ENCODE measurements at regions not wholly inside any gene's neighbourhood (a gene's known extent, or its start where the extent isn't known, plus 50 kb on each side); places are given as distances from the start of the nearest gene placed in this dataset.

DNA sequence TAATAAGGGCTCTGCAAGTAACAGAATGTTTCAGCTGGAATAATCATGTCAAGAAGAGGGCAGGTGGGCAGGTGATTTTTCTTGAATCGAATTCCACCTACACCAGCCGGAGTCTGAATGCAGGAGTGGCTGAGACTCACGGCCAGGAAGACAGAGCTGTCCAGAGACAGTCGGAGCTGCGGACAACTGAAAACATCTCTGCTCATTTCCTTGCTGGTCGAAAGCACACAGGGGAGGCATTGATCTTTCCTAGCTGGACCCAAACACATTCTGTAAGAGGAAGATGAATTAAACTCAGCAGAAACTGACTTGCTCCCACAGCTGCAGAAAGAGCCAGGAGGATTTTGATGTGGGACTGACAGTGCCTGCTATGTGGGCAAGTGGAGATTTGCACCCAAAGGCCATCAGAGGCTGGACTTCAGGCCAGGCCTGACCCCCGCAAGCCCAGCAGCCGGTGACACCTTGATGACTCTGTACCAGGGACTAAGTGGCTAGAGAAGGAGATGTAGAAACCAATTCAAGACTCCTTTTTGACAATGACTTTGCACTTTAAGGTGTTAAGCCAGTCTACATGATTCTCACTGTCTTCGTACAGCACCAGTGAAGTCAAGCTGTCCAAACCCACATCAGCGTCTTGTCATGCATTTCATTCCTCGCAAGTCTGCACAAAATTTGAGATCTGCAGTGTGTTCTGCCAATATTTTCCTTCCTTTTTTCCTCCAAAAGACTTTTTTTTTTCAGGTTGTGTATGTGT lies 169.4 kb downstream of the TEX36 start:
- no peak for DNase-seq

DNA sequence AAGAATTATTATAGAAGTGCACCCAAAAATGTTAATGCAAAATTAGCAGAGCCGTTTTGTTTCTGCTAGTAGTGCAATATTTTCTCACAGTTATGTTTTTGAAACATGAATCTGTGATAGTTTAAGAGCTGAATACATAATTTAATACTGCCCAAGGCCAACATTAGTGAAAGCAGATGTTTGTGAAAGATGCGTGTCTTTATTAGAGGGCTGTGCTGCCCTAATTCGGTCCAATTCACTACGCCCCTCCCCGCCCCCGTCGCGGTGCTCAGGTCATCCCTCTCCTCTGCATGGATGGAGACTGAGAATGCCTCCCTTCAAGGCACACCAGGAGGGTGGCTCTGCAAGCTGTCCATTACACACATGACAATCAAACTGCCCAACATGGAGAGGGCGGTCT lies 172.0 kb downstream of the TEX36 start:
- no peak for DNase-seq

DNA sequence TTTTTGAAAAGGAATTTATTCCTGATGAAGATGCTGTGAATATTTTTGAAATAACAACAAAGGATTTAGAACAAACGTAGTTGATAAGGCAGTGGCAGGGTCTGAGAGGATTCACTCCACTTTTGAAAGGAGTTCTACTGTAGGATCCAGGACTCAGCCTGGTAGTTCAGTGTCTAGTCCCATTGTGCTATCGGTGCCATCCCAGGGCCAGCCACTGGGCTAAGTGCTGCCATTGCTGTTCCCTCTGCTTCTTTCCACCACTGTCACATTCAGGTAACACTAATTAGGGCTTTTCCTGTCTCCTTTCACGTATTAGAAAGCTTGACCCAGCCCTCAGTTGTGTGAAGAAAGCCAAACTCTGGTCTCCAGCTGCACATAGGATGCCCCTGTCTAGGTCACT lies 177.3 kb downstream of the TEX36 start:
- DNase-seq: no peak

DNA sequence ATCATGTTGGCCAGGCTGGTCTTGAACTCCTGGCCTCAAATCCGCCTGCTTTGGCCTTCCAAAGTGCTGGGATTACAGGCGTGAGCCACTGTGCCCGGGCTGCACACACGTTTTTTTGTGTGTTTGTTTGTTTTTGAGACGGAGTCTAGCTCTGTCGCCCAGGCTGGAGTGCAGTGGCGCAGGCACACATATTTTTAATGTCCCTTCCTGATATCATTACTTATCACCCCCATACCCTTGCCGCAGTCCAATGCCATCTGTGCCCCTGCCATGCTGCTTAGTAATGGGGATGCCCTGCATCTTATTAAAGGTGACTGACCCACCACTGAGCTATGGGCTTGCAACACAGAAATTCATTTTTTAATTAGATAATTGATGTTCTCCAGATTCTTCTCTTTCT lies 180.7 kb downstream of the TEX36 start:
- DNase-seq: no peak

DNA sequence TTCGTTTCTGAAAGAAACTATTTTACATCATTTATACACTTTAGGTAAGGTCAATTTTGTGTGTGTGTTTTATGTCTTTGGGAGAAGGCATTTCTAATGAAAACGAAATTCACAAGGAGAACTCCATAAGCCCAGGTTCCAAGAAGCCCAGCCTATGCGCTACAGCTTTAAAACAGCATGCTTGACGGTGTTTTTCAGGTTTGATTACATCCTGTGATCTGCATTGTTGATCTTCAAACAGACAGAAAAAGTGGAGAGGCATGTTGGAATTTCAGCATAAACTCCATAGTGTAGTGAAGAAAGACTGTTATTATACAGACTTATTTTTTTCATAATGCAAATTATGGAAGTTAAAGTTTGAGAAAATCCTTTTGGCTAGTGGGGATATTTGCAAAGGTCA lies 187.6 kb downstream of the TEX36 start:
- no peak for DNase-seq

DNA sequence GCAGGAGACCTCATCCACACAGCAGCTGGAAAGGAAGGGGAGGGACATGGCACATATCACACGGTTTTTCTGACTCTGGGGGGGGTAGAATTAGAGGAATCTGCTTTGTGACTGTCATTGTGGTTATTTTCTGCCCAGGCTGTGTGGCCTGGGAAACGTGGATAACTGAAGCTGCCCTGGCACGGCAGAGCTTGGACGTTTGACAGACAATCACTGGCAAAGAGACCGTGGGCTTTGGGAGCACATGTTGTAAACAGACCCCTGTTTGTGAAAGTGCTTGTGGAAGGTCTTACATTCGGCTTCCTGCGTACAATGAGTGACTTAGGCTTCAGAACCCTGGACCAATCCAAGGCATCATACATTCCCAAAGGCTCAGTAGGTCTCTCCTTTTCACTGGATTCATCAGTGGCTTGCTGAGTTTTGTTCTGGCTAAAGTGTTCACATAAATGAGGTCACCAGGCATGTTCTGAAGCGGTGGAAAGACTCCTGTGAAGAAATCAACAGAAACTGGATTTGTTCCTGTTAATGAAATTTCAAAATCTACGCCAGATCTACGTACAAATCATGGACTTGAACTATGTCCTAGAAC lies 188.2 kb downstream of the TEX36 start:
- DNase-seq: no peak

DNA sequence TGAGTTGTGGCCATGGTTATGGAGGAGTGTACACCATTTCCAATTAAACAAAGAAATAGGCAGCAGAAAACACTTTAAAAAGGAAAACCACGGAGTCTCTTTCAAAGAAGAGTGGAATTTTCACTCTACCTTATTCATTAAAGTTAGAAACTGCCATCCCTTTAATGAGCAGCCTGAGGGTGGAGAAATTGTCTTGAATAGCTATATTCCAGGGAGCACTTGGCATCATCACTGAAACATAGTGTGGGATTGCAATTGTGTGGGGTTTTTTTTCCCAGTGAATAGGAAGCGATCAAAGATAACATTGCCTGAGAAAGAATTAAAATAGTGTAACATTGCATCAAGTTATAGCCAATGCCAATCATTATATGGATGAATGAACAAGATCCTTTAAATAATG lies 191.6 kb downstream of the TEX36 start:
- no peak for DNase-seq

DNA sequence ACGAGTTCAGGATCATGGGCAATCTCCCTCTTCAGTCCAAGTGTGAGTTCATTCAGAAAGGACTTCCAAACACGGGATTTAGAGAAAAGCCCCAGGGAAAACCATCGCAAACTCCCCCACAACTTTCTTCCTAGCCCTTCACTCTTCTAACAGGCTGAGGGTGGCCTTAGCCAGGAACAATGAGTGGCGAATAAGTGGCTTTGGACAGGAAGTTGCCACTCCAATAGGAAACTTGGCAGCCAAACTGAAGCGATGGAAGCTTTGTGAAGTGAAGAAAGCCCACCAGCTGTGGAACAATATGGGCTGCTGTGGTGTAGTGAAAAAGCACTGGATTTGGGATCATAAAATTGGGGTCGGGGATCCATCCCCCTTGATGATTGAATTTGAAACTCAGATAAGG lies 193.2 kb downstream of the TEX36 start:
- no peak for DNase-seq

DNA sequence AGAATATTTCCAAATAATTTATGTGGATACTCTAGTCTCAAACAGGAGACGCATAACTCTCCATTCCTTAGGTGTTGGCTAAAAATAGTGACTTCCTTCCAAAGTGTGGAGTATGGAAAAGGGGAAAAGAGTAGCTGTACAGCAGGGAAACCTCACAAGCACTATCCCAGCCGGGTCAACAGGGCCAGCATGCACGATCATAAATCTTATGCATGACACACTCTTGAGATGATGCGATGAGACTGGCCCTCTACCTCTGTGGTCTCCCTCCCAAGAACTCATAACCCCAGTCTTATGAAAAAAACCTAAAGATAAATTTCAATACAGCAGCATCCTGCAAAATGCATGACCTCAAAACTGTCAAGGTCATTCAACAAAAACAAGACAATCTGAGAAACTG lies 197.3 kb downstream of the TEX36 start:
- no peak for DNase-seq

DNA sequence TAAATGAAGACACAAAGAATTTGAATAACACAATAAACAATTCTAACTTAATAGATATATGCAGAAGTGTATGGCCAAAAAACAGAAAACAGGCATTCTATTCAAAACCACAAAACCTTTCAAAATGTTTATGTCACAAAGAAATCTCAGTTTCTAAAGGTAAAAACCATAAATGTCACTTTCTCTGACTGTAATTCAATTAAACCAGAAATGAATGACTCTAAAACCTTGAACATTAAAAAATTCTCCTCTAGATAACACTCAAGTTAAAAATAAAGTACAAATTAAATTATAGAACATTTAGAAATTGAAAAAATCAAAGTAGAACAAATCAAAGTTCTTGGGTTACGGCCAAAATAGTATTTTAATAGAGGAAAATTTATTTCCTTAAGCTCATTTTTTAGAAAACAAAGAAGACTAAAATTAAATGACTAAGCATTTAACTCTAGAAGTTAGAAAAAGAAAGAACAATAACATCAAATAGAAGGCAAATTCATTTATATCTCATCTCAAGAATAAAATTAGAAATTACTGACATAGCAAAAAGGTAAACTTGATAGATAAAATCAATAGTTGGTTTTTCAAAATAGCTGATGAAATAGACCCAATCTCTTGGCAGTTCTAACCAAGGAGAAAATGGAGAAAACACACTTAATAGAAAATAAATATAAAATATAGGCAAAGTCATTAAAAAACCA lies 198.8 kb downstream of the TEX36 start:
- DNase-seq: no peak

DNA sequence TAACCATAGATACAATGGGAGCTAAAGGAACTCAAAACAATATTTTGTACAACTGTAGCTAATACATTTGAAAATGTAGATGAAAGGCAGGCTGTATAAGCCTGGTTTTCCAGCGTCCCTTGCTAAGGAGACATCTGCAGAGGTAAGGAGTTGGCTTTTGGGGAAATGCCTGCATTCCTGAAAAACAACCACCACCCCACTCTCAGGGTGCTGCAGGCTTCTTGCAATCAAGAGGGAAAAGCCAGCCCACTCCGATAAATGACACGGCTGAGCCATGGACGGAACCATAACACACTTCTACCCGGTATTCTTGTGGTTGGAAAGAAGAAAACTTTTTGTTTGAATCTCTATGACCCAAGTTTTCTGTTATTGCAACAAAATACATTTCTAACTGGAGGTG lies 200.3 kb downstream of the TEX36 start:
- no peak for DNase-seq

DNA sequence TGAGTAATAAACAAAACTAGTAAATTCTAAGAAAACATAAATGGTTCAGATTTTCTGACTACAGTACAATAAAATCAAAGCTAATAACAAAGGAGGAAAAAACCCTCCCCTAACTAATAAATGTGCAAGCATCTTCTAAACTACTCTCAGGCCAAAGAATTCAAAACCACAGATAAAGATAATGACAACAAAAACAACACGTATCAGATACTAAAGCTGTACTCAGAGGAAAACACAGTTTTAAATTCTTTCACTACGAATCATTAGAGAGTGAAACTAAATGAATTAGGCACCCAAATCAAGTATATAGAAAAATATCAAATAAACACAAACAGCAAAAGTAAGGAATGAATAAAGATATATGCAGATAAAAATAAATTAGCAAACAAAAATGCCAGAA lies 200.9 kb downstream of the TEX36 start:
- no peak for DNase-seq

DNA sequence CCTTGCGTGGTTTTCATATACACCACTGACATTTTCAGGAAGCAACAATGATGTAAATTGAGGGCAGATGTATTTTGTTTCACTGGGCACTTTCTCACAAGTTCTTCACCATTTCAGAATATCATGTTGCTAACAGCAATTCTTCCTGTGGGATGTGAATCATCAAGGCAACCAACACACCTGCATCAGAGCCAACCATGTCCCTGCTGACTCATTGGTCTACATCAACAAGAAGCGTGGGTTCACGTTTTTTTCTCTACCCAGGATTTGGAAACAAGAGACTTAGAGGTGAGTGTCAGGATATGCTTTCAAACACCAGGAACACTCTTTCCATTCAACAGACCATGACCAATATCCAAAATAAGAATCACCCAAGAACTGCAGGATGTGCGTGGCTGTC lies 203.9 kb downstream of the TEX36 start:
- DNase-seq: no peak

DNA sequence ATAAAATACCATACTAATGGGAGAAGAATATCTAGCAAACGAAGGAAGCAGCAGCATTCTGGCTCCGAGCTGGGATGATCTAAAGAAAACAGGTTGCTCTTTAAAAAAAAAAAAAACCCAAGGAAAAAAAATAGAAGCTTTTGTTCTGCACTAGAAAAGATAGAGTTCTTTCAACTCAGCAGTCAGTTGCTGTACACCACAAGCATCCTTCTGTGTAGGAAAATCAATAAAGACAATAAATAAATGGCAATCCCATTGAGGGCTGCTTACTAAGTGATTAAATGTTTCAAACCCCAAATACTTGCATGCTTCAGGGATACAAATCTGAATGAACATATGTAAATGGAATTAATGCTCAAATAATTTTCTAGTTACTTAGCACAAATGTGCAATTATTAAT lies 207.1 kb downstream of the TEX36 start:
- DNase-seq: no peak

DNA sequence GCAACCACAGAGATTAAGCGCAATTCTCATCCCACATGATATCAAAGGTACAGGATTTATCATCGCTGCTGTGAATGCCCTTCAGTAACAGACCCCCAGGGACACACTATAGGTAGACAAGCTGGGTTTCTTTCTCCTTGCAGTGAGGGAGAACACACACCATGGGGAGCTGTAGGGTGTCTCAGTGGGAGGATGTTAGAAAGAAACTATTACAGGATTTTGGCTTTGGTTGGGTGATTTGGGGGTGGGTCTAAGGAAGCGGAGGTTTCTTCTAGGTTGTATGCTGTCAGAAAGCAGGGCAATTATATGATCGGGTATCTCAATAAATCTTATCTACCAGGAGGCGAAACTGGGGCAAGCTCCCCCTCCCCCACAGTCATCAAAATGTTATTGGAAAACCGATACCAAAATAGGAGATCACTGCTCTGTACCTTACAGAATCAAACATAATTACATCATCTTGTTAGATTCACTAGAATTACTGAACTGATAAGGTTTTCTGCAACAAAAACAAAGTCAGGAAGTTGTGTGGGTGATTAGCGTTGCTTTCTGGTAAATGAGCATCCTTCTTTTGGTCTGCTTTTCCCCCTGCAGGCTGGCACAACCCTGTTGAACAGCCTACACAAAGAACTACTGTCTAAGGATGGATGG lies 209.7 kb downstream of the TEX36 start:
- no peak for DNase-seq

DNA sequence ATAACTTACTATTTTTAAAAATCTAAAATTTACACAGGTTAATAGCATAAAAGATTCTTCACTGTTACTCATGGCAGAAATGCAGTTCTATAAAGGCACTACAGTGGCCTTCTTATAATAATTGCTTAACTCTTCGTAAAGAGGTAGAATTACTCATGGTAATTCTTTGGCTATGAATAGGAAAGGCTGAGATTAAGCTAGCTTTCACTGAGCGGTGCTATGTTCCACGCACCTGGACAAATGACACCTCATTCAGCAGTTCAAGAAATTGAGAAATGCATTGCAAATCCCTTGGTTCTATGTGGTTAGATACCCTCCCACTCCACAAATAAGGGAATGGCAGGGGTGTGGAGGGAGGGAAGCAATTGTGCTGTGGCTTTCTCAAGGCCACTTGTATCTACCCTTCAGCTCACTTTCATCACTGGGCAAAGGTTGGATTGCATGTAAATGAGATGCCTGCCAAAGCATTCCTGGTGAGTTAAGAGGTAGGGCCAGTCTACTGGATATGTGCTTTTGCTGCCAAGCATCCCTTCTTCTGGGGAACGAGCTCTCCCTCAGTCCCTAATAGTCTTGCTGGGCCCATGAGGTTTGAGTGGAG lies 210.9 kb downstream of the TEX36 start:
- no peak for DNase-seq

DNA sequence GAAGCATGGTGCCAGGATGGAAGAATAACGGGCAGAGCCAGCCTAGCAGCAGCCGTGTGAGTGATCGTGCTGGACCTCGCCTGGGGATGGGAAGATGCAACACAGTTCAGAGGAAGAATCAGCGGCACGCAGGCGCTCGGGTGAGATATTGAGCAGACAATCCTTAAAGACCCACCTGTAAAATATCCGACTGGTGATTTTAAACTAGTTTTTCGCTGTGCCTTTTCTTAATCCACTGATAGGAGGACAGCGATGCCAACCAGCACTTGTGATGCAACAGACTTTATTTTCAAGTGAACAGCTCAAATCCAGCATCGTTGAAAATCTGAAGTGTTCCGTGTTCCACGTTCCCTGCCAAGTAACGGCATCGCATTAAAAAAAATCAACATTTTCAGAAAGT lies 214.7 kb downstream of the TEX36 start:
- DNase-seq: no peak

DNA sequence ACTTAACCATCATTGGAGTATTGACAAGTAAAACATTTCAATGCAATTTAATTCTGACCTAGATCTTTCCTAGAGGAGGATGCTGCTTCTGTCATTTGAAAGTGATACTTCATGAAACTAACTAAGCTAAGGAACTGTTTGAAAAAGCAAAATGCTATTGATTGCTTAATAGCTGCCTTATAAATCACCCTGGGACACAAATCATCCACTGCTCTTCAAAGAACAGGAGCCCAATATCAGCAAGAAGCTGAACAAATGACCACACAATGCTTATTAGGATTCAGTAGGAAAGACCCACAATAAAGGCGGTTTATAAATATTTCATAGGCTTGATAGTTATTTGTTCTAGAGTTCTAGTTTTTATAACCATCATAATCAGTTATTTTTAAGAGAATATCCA lies 216.3 kb downstream of the TEX36 start:
- DNase-seq: no peak

DNA sequence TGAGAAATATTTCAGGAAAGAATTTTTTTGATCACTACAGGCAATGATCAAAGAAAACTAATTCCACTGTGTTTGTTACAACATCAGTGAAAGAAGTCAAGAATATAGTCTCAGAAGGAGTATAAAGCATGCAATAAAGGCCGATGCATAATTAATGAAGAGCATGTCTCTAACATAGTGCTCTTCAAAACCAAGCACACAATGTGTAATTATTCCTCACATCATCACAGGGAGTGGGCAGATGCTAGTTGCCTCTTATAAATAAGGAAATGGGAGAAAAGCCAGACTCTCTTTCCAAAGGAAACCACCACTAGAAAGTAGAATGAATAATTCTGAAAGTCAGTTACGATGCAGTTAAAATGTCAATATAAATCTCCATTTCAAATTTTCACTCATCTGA lies 220.1 kb downstream of the TEX36 start:
- no peak for DNase-seq

DNA sequence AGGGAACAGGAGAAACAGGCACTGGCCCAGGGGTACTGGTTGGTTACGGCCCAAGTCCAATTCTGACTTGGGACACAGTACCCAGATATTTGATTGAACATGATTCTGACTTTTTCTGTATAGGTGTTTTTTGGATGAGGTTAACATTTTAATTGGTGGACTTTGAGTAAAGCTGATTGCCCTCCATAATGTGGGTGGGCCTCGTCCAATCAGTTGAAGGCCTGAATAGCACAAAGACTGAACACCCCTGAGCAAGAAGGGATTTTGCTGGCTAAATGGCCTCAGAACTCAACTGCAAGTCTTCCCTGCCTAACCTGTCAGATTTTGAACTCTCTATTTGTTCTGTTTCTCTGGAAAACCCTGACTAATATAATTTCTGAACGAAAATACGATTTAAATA lies 222.6 kb downstream of the TEX36 start:
- DNase-seq: no peak

DNA sequence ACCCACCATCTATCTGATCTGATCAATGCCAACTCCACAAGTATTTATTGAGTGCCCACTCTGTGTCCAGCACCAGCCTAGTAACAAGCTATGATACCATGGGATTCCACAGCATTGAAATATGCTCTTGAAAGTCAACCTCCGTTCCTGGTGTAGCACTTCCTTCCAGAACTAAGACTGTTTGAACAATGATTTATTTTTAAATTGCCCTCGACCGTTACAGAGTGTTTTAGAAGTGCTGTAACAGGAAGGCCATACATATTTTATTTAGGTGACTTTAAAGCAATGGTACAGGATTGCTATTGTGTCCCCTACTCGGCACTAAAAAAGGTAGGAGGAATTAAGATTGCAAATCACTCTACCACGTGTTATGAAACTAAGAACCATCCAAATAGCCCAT lies 225.6 kb downstream of the TEX36 start:
- no peak for DNase-seq

DNA sequence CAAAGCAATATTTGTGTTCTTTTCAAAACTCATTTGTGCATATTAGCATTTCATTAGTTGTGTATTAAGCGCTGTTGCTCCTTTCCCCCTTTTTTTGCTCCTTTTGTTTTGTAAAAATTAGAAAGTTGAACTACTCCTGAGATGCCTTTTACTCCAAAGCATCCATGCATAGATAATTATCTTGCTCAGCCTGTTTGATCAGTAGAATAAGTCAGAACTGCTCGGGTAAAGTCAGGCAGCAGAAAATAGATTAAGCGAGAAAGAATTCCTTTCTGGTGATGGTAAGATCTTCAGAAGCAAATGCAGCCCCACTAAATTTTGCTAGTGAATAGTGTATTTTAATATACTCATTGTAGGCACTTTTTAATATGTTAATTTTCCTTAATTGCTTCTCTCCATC lies 227.1 kb downstream of the TEX36 start:
- DNase-seq: no peak

DNA sequence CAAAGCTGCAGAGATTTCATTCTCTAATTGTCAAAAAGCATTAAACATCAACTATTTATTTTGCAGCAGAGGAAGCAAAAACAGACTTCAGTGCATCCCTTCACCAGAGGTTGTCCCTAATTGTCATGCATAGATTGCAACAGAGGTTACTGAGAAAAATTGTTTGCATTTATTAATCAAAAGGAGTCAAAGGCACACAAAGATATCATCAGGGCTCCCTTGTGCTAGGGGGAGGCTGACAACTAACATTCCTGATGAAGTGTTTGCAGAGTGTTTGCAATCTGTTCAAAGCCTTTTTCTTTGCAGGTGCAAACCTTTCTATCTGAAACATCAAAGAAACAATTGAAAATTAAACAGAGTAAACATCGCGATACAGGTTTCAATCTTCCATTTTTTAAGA lies 227.5 kb downstream of the TEX36 start:
- DNase-seq: no peak

DNA sequence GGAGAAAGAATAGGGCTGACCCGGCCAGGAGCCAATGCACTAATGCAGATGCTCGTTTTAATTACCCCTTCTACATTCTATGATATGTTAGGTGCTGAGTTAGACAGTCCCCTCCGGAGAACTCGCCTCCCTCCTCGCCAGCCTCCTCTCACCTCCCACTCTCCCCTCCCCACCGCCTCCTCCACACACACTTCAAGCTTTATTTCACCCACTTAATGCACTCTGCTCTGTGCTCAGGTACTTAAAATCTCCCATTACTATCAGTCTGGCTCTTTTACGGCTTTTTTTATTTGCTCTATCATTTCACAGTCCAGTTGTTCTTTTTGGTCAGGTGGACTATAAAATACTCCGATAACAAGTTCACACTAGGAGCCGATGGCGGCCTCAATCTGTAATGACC lies 231.6 kb downstream of the TEX36 start:
- no peak for DNase-seq
